WTC11 (cell line): ENCODE measurements at regions not wholly inside any gene's neighbourhood (a gene's known extent, or its start where the extent isn't known, plus 50 kb on each side); places are given as distances from the start of the nearest gene placed in this dataset.

Source experiments
- ATAC-seq: fragments of 200-7000 bp; cut with Tn5 transposase; 2 replicates; pipeline ENCODE4 v1.10.0; 2021; ENCODE audit warnings: mild to moderate bottlenecking, moderate library complexity
- CTCF ChIA-PET: fragments of 300-600 bp; sonication (Branson Sonifier 250); formaldehyde crosslinking; loops from one replicate; lab custom pipeline; 2021; ENCODE audit warnings: antibody characterized with exemption; lab: Charles Lee
- POLR2A ChIA-PET: fragments of 350-600 bp; sonication (Branson Sonifier 250); formaldehyde crosslinking; loops from one replicate; lab custom pipeline; 2021; ENCODE audit warnings: antibody characterized with exemption; lab: Charles Lee
- DNase-seq: peaks from one replicate; pipeline ENCODE4 v3.0.0; 2021; ENCODE audit warnings: low spot score
- H3K27ac Mint-ChIP-seq: 2 replicates; pipeline ENCODE4 v1.8.0; 2021; ENCODE audit warnings: mixed read lengths
- H3K27me3 Mint-ChIP-seq: 2 replicates; pipeline ENCODE4 v1.8.0; 2021; ENCODE audit warnings: low read depth, mild to moderate bottlenecking, moderate library complexity, mixed read lengths
- H3K36me3 Mint-ChIP-seq: 2 replicates; pipeline ENCODE4 v1.8.0; 2021; ENCODE audit warnings: mixed read lengths
- H3K4me1 Mint-ChIP-seq: 2 replicates; pipeline ENCODE4 v1.8.0; 2022; ENCODE audit warnings: mixed read lengths
- H3K4me3 Mint-ChIP-seq: 2 replicates; pipeline ENCODE4 v1.8.0; 2021; ENCODE audit warnings: mild to moderate bottlenecking, moderate library complexity, mixed read lengths
- H3K9me3 Mint-ChIP-seq: 2 replicates; pipeline ENCODE4 v1.8.0; 2021; ENCODE audit warnings: mixed read lengths
- CBFB ChIP-seq: sonication (generic); formaldehyde crosslinking; IDR thresholded peaks from 2 replicates; pipeline ENCODE4 v1.8.1; 2022; ENCODE audit warnings: mild to moderate bottlenecking, low read depth, missing genetic modification reagents
- HMGXB4 ChIP-seq: sonication (generic); formaldehyde crosslinking; IDR thresholded peaks from 2 replicates; pipeline ENCODE4 v1.8.1; 2023; ENCODE audit warnings: mild to moderate bottlenecking, moderate library complexity, missing genetic modification reagents
- KAT7 ChIP-seq: sonication (generic); formaldehyde crosslinking; IDR thresholded peaks from 2 replicates; pipeline ENCODE4 v1.8.1; 2023; ENCODE audit warnings: missing genetic modification reagents, mild to moderate bottlenecking, borderline replicate concordance
- MXD4 ChIP-seq: fragments of 250-450 bp; sonication (Bioruptor Pico); IDR thresholded peaks from 2 replicates; pipeline ENCODE4 v1.8.0; 2021; ENCODE audit warnings: mild to moderate bottlenecking, moderate library complexity, borderline replicate concordance
- OVOL2 ChIP-seq: fragments of 250-450 bp; sonication (Bioruptor Pico); IDR thresholded peaks from 2 replicates; pipeline ENCODE4 v1.9.0; 2021; ENCODE audit warnings: mild to moderate bottlenecking, borderline replicate concordance
- SOX15 ChIP-seq: fragments of 250-450 bp; sonication (Bioruptor Pico); IDR thresholded peaks from 2 replicates; pipeline ENCODE4 v1.9.0; 2021; ENCODE audit warnings: mild to moderate bottlenecking
- ZNF281 ChIP-seq: sonication (generic); formaldehyde crosslinking; IDR thresholded peaks from 2 replicates; pipeline ENCODE4 v1.8.0; 2023; ENCODE audit warnings: mild to moderate bottlenecking, missing genetic modification reagents

- Mint-ChIP-seq H3K27ac (no peak overlapping the region), H3K36me3 (peaks cover 9% of the 10 kb centered on the region), H3K9me3 (peaks cover 39% of the 10 kb centered on the region), H3K27me3 (no peaks in the 10 kb centered on the region), H3K4me1 (no peaks in the 10 kb centered on the region), H3K4me3 (no peak overlapping the region)
- ATAC-seq (no peak), DNase-seq (no peak)
- POLR2A ChIA-PET = no interaction called here
- TF ChIP-seq KAT7 (CRISPR knock-in tag) = no peak
- TF ChIP-seq ZNF281 (CRISPR knock-in tag) = no peak
- no peak for TF ChIP-seq CBFB (CRISPR knock-in tag)
- TF ChIP-seq MXD4 (CRISPR knock-in tag) = no peak
- no peak for TF ChIP-seq SOX15 (CRISPR knock-in tag)
- TF ChIP-seq HMGXB4 (CRISPR knock-in tag) = no peak
- no peak for TF ChIP-seq OVOL2
- CTCF ChIA-PET = no interaction called here
Measured at GRCh38 chr6:65760285-65760684, 53.3 kb upstream of the EYS start.
